ENCODE measurements at regions not wholly inside any gene's neighbourhood (a gene's known extent, or its start where the extent isn't known, plus 50 kb on each side); places are given as distances from the start of the nearest gene placed in this dataset.
"Not testable (repeated sequence)": the region's sequence is repeated elsewhere in the genome, so short reads cannot be mapped to it uniquely, and the experiment has no call there.

GRCh38 chr10:61192589-61192988 lies 248.6 kb upstream of the RHOBTB1 start:
- DNase-seq (ENCODE audit: extremely low read depth, low read depth, low spot score) = not testable (repeated sequence)

- no peak for DNase-seq (ENCODE audit: extremely low read depth, low read depth, low spot score)
Measured at GRCh38 chr10:61192042-61192441, 248.1 kb upstream of the RHOBTB1 start.

GRCh38 chr10:61189912-61190311 lies 245.9 kb upstream of the RHOBTB1 start:
- DNase-seq (ENCODE audit: extremely low read depth, low read depth, low spot score) = no peak

GRCh38 chr10:61188691-61189090 lies 244.7 kb upstream of the RHOBTB1 start:
- no peak for DNase-seq (ENCODE audit: extremely low read depth, low read depth, low spot score)

DNA sequence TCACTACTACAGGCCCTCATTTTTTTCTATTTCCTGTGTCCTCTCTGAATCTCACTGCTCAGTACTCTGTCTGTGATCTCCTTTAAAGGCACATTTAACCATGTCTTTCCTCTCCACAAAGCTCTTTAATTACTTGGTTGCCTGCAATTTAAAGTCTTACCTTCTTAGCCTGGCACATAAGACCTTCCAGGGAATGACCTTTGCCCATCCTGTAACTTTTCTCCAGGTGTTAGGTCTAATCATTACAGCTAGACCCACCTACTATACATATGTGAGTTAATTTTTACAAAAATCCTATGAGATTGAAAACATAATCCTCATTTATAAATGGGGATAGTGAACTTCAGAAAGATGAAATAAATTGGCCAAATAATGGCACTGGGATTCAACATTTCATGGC lies 244.1 kb upstream of the RHOBTB1 start:
- no peak for DNase-seq (ENCODE audit: extremely low read depth, low read depth, low spot score)

- DNase-seq (ENCODE audit: extremely low read depth, low read depth, low spot score) = no peak
Measured at GRCh38 chr10:61187601-61188000, 243.6 kb upstream of the RHOBTB1 start.

- DNase-seq (ENCODE audit: extremely low read depth, low read depth, low spot score) = no peak
Measured at GRCh38 chr10:61186408-61186807, 242.4 kb upstream of the RHOBTB1 start.

DNA sequence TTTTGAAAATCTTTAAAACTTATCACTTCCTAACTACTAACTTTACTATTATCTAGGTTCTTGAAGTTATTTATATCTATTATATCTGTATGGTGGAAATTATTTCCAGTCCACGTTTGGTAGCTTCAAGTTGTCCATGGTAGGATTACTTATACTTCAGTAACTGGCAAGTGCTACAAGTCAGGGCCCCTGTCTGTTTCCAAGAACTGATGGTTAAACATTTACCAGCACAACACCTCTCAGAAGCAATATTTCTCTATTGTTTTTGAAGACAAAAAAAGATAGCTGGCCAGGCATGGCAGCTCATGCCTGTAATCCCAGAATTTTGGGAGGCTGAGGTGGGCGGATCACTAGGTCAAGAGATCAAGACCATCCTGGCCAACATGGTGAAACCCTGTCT lies 240.4 kb upstream of the RHOBTB1 start:
- DNase-seq (ENCODE audit: extremely low read depth, low read depth, low spot score) = no peak

GRCh38 chr10:61183967-61184366 lies 240.0 kb upstream of the RHOBTB1 start:
- no peak for DNase-seq (ENCODE audit: extremely low read depth, low read depth, low spot score)

GRCh38 chr10:61181832-61182231 lies 237.8 kb upstream of the RHOBTB1 start:
- no peak for DNase-seq (ENCODE audit: extremely low read depth, low read depth, low spot score)

GRCh38 chr10:61179771-61180170 lies 235.8 kb upstream of the RHOBTB1 start:
- no peak for DNase-seq (ENCODE audit: extremely low read depth, low read depth, low spot score)

DNA sequence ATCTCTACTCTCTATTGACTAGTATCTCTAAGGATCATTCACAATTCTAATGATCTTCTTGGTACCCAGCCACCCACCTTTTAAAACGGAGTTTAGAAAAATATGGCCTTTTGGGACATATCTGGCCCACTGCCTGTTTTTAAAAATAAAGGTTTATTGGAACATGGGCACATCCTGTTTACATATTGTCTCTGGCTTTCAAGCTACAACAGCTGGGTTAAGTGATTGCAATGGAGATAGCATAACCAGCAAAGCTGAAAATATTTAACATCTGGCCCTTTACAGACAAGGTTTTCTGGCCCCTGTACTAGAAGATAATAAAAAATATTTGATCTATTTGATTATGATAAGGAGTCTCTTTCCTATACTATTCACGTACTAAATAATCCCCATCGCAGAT lies 232.4 kb upstream of the RHOBTB1 start:
- DNase-seq (ENCODE audit: extremely low read depth, low read depth, low spot score) = no peak

DNA sequence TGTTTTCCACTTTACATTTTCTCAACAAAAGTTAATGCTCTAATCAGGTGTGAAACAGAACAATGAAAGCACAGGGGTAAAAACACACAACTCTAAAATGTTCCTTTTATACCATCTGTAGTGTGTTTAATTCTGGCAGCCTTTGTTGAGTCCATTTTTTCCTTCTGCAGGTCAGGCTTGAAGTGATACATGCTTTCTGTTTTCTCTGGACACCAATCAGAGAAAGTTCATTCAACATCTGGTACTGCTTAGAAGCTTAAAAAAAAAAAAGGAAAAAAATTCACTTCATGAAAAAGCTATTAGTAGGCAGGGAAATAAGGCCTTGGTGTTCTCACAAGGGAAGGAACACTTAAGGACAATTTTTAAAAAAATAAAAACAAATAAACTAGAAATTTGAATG lies 231.3 kb upstream of the RHOBTB1 start:
- no peak for DNase-seq (ENCODE audit: extremely low read depth, low read depth, low spot score)

DNA sequence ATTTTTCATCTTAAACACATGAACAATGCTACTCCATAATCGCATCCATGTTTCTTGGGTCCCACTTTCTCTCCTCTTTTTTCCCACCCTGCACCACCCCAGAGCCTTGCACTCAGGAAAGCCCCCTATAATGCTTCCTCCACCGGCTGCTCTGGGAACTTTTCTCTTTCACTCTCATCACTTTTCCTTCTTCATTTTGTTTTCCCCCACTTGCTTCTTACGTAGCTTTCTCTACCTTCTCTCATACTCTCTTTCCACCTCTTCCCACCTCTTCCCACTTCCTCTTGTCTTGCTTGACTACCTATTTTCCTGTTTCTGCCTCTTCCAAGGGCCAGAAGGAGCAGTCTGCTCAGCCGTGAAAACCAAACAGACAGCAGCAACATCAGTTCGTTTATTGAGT lies 229.5 kb upstream of the RHOBTB1 start:
- no peak for DNase-seq (ENCODE audit: extremely low read depth, low read depth, low spot score)

GRCh38 chr10:61172182-61172926 lies 228.4 kb upstream of the RHOBTB1 start:
- DNase-seq (ENCODE audit: extremely low read depth, low read depth, low spot score) = no peak

DNA sequence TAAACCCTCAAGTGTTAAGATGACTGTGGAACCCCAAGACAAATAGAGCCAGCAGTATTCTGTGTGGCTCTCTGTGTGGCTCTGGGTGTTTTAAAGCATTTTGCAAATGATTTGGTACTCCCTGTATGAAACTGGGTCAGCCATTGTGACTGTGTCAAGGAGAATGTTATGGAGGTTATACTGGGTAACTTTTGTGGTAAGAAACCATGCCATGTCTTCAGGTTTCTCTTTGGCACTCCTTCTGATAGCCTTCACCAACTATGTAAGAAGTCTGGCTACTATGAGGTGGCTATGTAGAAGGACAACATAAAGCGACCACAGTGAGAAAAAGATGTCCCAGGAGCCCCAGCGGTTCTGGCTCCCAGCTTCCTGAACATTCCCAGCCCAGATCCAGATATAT lies 226.6 kb upstream of the RHOBTB1 start:
- DNase-seq (ENCODE audit: extremely low read depth, low read depth, low spot score) = no peak

GRCh38 chr10:61169294-61169693 lies 225.3 kb upstream of the RHOBTB1 start:
- no peak for DNase-seq (ENCODE audit: extremely low read depth, low read depth, low spot score)

DNA sequence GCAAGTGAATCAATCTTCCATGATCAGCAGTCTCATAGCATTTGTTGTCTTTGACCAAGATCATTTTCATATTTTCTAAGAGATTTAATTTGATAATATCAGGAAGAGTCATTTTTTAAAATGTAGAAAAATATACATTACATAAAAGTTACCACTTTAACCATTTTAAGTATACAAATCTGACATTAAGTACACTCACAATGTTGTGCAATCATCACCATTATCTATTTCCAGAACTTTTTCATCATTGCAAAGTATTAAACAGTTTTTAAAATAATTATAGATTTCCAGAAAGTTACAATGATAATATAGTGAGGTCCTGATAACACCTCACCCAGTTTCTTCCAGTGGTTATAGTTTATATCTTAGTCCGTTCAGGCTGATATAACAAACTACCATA lies 222.5 kb upstream of the RHOBTB1 start:
- no peak for DNase-seq (ENCODE audit: extremely low read depth, low read depth, low spot score)

GRCh38 chr10:61166065-61166464 lies 222.1 kb upstream of the RHOBTB1 start:
- DNase-seq (ENCODE audit: extremely low read depth, low read depth, low spot score) = no peak

- DNase-seq (ENCODE audit: extremely low read depth, low read depth, low spot score) = no peak
Measured at GRCh38 chr10:61164458-61165160, 220.6 kb upstream of the RHOBTB1 start.

DNA sequence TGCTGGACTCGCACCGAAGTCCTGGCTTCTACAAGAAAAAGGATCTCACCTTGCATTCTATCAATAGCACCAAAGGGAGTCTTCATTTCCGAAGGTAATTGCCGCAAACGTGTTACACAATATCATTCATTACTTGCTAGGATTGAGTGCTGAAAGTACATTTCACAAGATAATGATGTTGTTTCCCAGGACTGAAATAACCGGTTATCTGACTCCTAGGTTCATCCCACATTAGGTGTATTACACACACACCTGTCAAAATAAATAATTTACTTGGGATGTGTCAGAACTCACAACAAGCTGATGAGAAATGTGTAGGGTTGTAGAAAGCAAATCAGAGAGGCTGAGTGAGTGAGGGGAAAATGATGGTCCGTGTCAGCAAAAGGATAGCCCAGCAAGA lies 219.4 kb upstream of the RHOBTB1 start:
- DNase-seq (ENCODE audit: extremely low read depth, low read depth, low spot score) = no peak

DNA sequence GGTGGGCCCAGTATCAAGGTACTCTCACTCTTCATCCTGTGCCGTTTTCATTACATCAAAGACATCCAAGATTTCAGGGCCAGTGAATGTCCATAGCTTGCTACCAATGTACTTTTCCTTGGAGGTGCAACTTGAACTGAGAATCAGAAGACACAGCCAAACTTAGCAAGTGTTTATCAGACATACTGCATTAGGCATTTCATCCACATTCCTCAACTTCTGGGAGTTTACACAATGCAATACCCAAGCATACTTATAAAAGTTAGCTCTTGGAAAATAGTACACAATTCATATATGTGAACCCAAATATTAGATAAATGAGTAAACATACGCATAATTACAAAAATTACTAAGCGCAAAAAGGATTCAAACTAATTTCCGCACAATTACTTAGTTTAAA lies 216.3 kb upstream of the RHOBTB1 start:
- DNase-seq (ENCODE audit: extremely low read depth, low read depth, low spot score) = no peak

GRCh38 chr10:61159253-61159652 lies 215.3 kb upstream of the RHOBTB1 start:
- DNase-seq (ENCODE audit: extremely low read depth, low read depth, low spot score) = no peak
